ENCODE measurements at regions not wholly inside any gene's neighbourhood (a gene's known extent, or its start where the extent isn't known, plus 50 kb on each side); places are given as distances from the start of the nearest gene placed in this dataset.

- TF ChIP-seq CTCF (IDR thresholded peaks at IDR 0.05; ENCODE audit: unreplicated experiment): no peak
- Mint-ChIP-seq H3K36me3 (ENCODE audit: insufficient read depth) (no peaks in the 10 kb centered on the region), H3K9me3 (ENCODE audit: low read depth) (no peaks in the 10 kb centered on the region), H3K27me3 (peaks cover 10% of the 10 kb centered on the region), H3K27ac (no peak overlapping the region), H3K4me1 (ENCODE audit: low read depth) (no peaks in the 10 kb centered on the region), H3K4me3 (ENCODE audit: low read depth) (no peak overlapping the region)
- no peak for DNase-seq (ENCODE audit: low spot score, unreplicated experiment)
Measured at GRCh38 chr10:10532236-10532635, 485.4 kb upstream of the CELF2 start.

- no peak for DNase-seq (ENCODE audit: low spot score, unreplicated experiment)
- no peak overlapping the region for H3K4me3 Mint-ChIP-seq (ENCODE audit: low read depth)
- no peaks in the 10 kb centered on the region for H3K9me3 Mint-ChIP-seq (ENCODE audit: low read depth)
- H3K4me1 Mint-ChIP-seq (ENCODE audit: low read depth): no peaks in the 10 kb centered on the region
- no peak overlapping the region for H3K27ac Mint-ChIP-seq
- no peaks in the 10 kb centered on the region for H3K36me3 Mint-ChIP-seq (ENCODE audit: insufficient read depth)
- no peak for TF ChIP-seq CTCF (IDR thresholded peaks at IDR 0.05; ENCODE audit: unreplicated experiment)
- peaks cover 10% of the 10 kb centered on the region for H3K27me3 Mint-ChIP-seq
Measured at GRCh38 chr10:10532826-10533225, 484.8 kb upstream of the CELF2 start.

- no peak overlapping the region for H3K4me3 Mint-ChIP-seq (ENCODE audit: low read depth)
- DNase-seq (ENCODE audit: low spot score, unreplicated experiment): no peak
- no peak overlapping the region for H3K27ac Mint-ChIP-seq
- no peak for TF ChIP-seq CTCF (IDR thresholded peaks at IDR 0.05; ENCODE audit: unreplicated experiment)
- no peaks in the 10 kb centered on the region for H3K4me1 Mint-ChIP-seq (ENCODE audit: low read depth)
- H3K27me3 Mint-ChIP-seq: peaks cover 10% of the 10 kb centered on the region
- no peaks in the 10 kb centered on the region for H3K36me3 Mint-ChIP-seq (ENCODE audit: insufficient read depth)
- H3K9me3 Mint-ChIP-seq (ENCODE audit: low read depth): no peaks in the 10 kb centered on the region
Measured at GRCh38 chr10:10533437-10533836, 484.2 kb upstream of the CELF2 start.

GRCh38 chr10:10538326-10538725 lies 479.3 kb upstream of the CELF2 start:
- no peak overlapping the region for H3K27ac Mint-ChIP-seq
- no peaks in the 10 kb centered on the region for H3K4me1 Mint-ChIP-seq (ENCODE audit: low read depth)
- H3K9me3 Mint-ChIP-seq (ENCODE audit: low read depth): no peaks in the 10 kb centered on the region
- TF ChIP-seq CTCF (IDR thresholded peaks at IDR 0.05; ENCODE audit: unreplicated experiment): no peak
- DNase-seq (ENCODE audit: low spot score, unreplicated experiment): no peak
- peaks cover 23% of the 10 kb centered on the region for H3K27me3 Mint-ChIP-seq
- no peak overlapping the region for H3K4me3 Mint-ChIP-seq (ENCODE audit: low read depth)
- no peaks in the 10 kb centered on the region for H3K36me3 Mint-ChIP-seq (ENCODE audit: insufficient read depth)

- Mint-ChIP-seq H3K9me3 (ENCODE audit: low read depth) (no peaks in the 10 kb centered on the region), H3K36me3 (ENCODE audit: insufficient read depth) (no peaks in the 10 kb centered on the region), H3K27me3 (peaks cover 24% of the 10 kb centered on the region), H3K4me3 (ENCODE audit: low read depth) (no peak overlapping the region), H3K27ac (no peak overlapping the region), H3K4me1 (ENCODE audit: low read depth) (no peaks in the 10 kb centered on the region)
- TF ChIP-seq CTCF (IDR thresholded peaks at IDR 0.05; ENCODE audit: unreplicated experiment): no peak
- no peak for DNase-seq (ENCODE audit: low spot score, unreplicated experiment)
Measured at GRCh38 chr10:10540398-10540797, 477.3 kb upstream of the CELF2 start.

Data from progenitor cell of endocrine pancreas (in vitro differentiated cells).